HG02571 (cell line): ENCODE measurements at regions not wholly inside any gene's neighbourhood (a gene's known extent, or its start where the extent isn't known, plus 50 kb on each side); places are given as distances from the start of the nearest gene placed in this dataset.
"Not testable (repeated sequence)": the region's sequence is repeated elsewhere in the genome, so short reads cannot be mapped to it uniquely, and the experiment has no call there.

Experiments
- ATAC-seq: cut with Tn5 transposase; IDR thresholded peaks from one replicate; pipeline ENCODE4 v1.9.1; 2021; ENCODE audit warnings: mild to moderate bottlenecking, moderate library complexity; ENCODE audit not compliant: unreplicated experiment

- no peak for ATAC-seq
Measured at GRCh38 chr21:16211339-16212303, 481.8 kb downstream of the USP25 start.

DNA sequence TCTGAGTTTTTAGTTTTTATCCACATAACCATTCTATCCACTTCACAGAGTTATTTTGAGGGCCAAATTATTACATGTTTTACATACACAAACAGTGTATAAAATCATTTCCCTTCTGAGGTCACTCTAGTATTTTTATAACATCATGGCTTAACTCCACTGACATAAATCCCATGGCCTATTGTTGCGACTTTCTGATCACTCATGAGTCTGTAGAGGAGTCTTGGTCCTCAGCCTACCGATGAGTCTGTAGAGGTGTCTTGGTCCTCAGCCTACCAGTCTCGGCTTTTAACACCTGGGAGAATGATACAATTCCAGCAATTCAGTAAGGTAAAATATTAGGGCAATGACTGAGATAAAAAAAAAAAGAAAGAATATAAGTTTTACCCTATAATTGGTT, 483.7 kb downstream of the USP25 start:
- ATAC-seq: no peak

GRCh38 chr21:16215193-16215592, 485.4 kb downstream of the USP25 start:
- ATAC-seq: no peak

GRCh38 chr21:16215663-16216183, 485.9 kb downstream of the USP25 start:
- no peak for ATAC-seq

DNA sequence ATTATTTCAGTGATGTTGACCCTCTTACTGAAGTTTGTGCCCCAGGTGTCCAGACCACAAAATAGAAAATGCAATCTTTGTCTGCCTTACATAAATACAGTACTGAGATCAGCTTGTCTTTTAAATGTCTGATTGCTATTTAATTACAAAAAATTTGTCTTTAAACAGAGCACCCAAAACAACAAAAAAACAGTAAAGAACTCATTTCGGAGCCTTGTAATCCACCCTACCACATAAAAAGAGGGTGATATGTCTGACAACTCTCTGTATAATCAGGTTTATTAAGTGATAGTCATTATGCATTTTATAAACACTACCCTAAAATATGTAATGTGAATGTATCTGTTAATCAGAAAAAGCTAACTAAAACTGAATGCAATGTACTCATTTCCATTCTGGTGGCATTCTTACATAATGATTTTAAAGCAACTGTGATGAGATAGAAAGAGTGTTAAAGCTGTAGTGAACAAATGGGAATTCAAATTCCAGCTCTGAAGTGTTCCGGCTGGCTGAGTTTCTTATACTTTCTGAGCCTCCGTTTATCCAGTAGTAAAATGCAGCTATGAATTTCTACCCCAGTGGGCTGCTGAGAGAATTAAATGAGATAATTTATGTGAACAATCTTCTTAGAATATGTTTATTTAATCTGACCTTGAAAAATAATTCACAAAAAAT, 486.6 kb downstream of the USP25 start:
- no peak for ATAC-seq

GRCh38 chr21:16218682-16219343, 489.0 kb downstream of the USP25 start:
- ATAC-seq: no peak

DNA sequence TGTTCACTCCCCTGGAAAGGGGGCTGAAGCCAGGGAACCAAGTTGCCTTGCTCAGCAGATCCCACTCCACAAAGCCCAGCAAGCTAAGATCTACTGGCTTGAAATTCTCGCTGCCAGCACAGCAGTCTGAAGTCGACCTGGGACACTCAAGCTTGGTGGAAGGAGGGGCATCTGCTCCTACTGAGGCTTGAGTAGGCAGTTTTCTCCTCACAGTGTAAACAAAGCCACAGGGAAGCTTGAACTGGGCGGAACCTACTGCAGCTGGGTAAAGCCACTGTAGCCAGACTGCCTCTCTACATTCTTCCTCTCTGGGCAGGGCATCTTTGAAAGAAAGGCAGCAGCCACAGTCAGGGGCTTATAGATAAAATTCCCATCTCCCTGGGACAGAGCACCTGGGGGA, 495.0 kb downstream of the USP25 start:
- not testable (repeated sequence) for ATAC-seq

- ATAC-seq: no peak
Measured at GRCh38 chr21:16239659-16240265, 510.0 kb downstream of the USP25 start.

GRCh38 chr21:16241016-16241415, 511.2 kb downstream of the USP25 start:
- ATAC-seq: no peak

GRCh38 chr21:16241479-16241963, 511.7 kb downstream of the USP25 start:
- no peak for ATAC-seq

DNA sequence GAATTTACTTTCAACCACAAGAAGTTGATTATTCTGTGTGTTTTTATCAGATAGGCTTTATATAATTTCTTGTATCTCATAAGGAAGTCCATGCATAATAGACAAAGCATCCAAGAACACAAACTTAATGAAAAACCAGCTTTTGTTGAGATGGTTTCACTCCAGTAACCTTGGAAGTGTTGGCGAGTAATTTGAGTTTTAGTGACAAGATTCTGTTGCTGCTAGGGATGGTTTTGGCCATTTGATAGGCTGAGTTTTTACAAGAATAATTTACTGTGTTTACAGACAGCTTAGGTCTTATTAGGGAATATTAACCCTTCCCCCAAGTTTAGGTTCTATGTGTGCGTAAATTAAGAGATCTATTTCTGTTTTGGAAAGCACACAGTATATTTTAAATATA, 513.6 kb downstream of the USP25 start:
- ATAC-seq: no peak

DNA sequence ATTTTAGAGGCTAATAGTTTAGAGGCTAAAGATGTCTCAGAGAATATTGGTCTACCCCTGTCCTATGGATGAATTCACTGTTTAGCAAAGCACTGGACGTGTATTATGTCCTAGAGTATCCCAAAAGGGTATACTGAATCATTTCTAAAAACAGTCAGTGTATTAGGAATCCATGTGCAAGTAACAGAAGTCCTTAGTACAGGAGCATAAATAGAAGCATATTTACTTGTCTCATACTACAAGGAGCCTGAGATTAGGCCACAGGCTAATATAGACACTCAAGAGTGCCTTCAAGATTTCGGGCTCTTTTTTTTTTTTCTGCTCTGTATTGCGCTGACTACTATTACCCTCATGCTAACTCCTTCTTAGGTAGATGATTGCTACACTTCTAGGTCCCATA, 518.9 kb downstream of the USP25 start:
- no peak for ATAC-seq

DNA sequence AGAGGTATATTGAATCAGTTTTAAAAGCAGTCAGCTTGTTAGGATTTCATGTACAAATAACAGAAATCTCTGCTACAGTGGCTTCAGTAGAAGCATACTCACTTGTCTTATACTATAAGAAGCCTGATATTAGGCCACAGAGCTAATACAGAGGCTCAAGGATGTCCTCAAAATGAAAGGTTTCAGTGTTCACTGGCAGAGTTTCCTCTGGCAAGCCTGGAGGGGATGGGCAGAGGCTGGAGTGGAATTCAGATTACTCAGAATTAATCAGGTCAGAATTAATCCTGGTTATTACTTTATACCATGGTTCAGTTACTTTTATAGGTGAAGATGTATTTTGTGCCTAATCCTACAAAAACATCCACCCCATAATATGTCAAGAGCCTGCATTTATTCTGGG, 520.5 kb downstream of the USP25 start:
- no peak for ATAC-seq

GRCh38 chr21:16258844-16259611, 529.2 kb downstream of the USP25 start:
- no peak for ATAC-seq

- no peak for ATAC-seq
Measured at GRCh38 chr21:16262091-16262490, 532.3 kb downstream of the USP25 start.

DNA sequence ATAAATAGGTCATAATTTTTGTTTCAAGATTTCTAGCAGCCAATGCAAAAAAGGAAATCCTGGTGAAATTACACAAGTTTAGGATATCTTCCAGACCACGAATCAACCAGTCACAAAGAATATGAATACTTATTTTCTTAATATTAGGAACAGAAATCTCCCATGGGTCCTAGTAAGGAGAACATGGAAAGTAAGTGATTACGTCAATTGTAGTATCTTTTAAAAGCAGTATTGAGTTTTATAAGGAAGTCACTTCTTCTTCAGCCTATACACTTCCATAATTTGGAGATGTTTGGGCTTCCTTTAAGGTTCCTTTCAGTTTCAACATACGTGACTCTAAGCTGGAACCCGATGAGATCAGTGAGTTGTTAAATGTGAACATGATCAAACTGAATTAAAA, 534.5 kb downstream of the USP25 start:
- ATAC-seq: no peak

DNA sequence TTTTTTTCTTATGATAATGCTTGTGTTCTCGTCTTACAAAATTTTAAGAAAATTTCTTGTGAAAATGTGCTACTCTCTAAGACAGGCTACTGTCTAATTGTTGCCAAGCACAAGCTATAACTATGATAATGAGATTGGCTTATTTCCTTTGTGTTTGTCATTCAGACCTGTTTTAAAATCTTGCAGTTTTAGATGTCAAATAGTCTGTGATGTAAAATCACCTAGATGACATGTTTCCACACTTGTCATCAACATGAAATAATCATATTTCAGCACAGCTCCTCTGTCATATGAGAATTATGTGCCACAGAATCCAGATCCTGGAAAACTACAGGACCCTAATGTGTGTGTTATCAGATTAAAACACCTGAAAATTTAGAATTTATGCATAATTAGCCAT, 539.7 kb downstream of the USP25 start:
- ATAC-seq: no peak

DNA sequence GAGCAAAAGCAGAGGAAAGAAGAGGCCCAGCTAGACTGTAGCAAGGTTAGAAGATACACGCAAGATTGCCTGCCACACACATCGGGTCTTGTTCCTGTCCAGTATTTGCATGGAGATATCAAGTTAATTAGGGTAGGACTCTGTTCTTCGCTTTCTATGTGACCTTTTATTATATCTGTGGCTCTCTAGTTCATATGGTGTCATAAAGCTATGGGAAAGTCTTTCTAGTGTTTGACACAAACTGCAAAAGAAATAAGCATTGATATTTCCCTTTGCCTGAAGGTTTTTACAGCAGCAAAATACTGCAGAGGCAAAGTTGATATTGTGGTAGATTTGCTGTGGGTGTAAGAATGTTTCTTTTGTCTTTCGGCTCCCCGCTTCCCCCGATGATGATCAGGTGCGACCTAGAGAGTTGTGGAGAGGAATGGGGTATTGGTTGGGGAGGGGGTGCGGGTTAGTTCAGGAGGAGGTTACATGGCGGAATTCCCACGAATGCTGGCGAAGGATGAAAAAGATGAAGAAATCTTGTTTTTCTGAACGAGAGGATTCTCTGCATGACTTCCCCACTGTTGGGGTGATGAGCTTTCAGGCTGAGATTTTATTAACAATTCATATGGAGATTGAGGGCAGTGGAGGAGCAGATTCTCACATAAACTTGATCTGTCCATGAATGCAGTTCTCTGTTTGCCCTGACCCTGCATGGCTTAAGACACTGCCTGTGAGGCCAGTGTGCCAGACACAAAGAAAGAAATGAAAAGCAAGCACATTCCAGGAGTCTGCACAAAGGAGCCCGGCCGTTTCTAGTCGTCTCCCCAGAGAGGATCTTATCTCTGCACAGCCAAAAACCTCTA, 550.2 kb downstream of the USP25 start:
- no peak for ATAC-seq

- no peak for ATAC-seq
Measured at GRCh38 chr21:16280686-16281091, 550.9 kb downstream of the USP25 start.
